ENCODE measurements at regions not wholly inside any gene's neighbourhood (a gene's known extent, or its start where the extent isn't known, plus 50 kb on each side); places are given as distances from the start of the nearest gene placed in this dataset.
"Not testable (repeated sequence)": the region's sequence is repeated elsewhere in the genome, so short reads cannot be mapped to it uniquely, and the experiment has no call there.

- intact Hi-C loops (cut with DNase I) = no loop called here
- Histone ChIP-seq H3K9me3 (no peaks in the 10 kb centered on the region), H3K36me3 (no peaks in the 10 kb centered on the region), H3K4me1 (replicated peaks) (no peaks in the 10 kb centered on the region), H3K27me3 (replicated peaks; ENCODE audit: insufficient read depth) (no peaks in the 10 kb centered on the region), H3K4me3 (no peak overlapping the region), H3K27ac (no peak overlapping the region)
- DNase-seq (ENCODE audit: low spot score) = no peak
- WGBS = 84% methylated on average over 3 of the region's 3 CpGs
- no peak for TF ChIP-seq CTCF (IDR thresholded peaks at IDR 0.05)
- no peak for TF ChIP-seq POLR2A (IDR thresholded peaks at IDR 0.05)
- TF ChIP-seq POLR2AphosphoS5 (IDR thresholded peaks at IDR 0.05) = no peak
These were observed 77.4 kb upstream of the TERB2 start for GRCh38 chr15:44879066-44879465.

GRCh38 chr15:44882499-44882968 is 74.0 kb upstream of the TERB2 start:
- no peak for DNase-seq (ENCODE audit: low spot score)
- Histone ChIP-seq H3K9me3 (no peaks in the 10 kb centered on the region), H3K36me3 (no peaks in the 10 kb centered on the region), H3K27me3 (replicated peaks; ENCODE audit: insufficient read depth) (no peaks in the 10 kb centered on the region), H3K4me3 (no peak overlapping the region), H3K4me1 (replicated peaks) (no peaks in the 10 kb centered on the region), H3K27ac (no peak overlapping the region)
- 45% methylated on average over 5 of the region's 5 CpGs for WGBS
- TF ChIP-seq CTCF (IDR thresholded peaks at IDR 0.05) (no peak), POLR2A (IDR thresholded peaks at IDR 0.05) (no peak), POLR2AphosphoS5 (IDR thresholded peaks at IDR 0.05) (no peak)
- intact Hi-C loops (cut with DNase I) = no loop called here

GRCh38 chr15:44883199-44883877 is 73.1 kb upstream of the TERB2 start:
- 96% methylated on average over 5 of the region's 5 CpGs for WGBS

GRCh38 chr15:44898890-44899651 is 57.4 kb upstream of the TERB2 start:
- H3K27me3 ChIP-seq (replicated peaks; ENCODE audit: insufficient read depth); DNase-seq (ENCODE audit: low spot score); H3K9me3 ChIP-seq; H3K36me3 ChIP-seq; H3K4me1 ChIP-seq (replicated peaks); intact Hi-C loops (cut with DNase I); H3K4me3 ChIP-seq: not testable (repeated sequence)
- TF ChIP-seq POLR2AphosphoS5 (IDR thresholded peaks at IDR 0.05) = peak; percentile 45
- peak overlapping the region; percentile 32 to 86 for H3K27ac ChIP-seq
- 76% methylated on average over 3 of the region's 4 CpGs for WGBS

More at GRCh38 chr15:44883199-44883877, 73.1 kb upstream of the TERB2 start:
- H3K4me3 ChIP-seq = no peak overlapping the region
- H3K27ac ChIP-seq = no peak overlapping the region
- intact Hi-C loops (cut with DNase I) = no loop called here
- no peaks in the 10 kb centered on the region for H3K9me3 ChIP-seq
- no peaks in the 10 kb centered on the region for H3K36me3 ChIP-seq
- no peak for DNase-seq (ENCODE audit: low spot score)
- no peak for TF ChIP-seq CTCF (IDR thresholded peaks at IDR 0.05)
- no peak for TF ChIP-seq POLR2A (IDR thresholded peaks at IDR 0.05)
- no peak for TF ChIP-seq POLR2AphosphoS5 (IDR thresholded peaks at IDR 0.05)
- H3K4me1 ChIP-seq (replicated peaks) = no peaks in the 10 kb centered on the region
- H3K27me3 ChIP-seq (replicated peaks; ENCODE audit: insufficient read depth) = no peaks in the 10 kb centered on the region

- DNase-seq (ENCODE audit: low spot score); H3K36me3 ChIP-seq; H3K9me3 ChIP-seq; H3K4me3 ChIP-seq; intact Hi-C loops (cut with DNase I); H3K4me1 ChIP-seq (replicated peaks); H3K27me3 ChIP-seq (replicated peaks; ENCODE audit: insufficient read depth): not testable (repeated sequence)
- 83% methylated on average over 2 of the region's 2 CpGs for WGBS
- H3K27ac ChIP-seq = peak overlapping the region in 1 of 2 donors; percentile 76
These were observed 56.7 kb upstream of the TERB2 start for GRCh38 chr15:44899775-44900174.

GRCh38 chr15:44900796-44901195 is 55.7 kb upstream of the TERB2 start:
- H3K4me1 ChIP-seq (replicated peaks); H3K9me3 ChIP-seq; H3K27me3 ChIP-seq (replicated peaks; ENCODE audit: insufficient read depth); DNase-seq (ENCODE audit: low spot score); intact Hi-C loops (cut with DNase I); H3K4me3 ChIP-seq; H3K36me3 ChIP-seq: not testable (repeated sequence)
- H3K27ac ChIP-seq = peak overlapping the region in 1 of 2 donors; percentile 76
- WGBS = 70% methylated on average over 2 of the region's 2 CpGs

GRCh38 chr15:44903281-44903680 is 53.2 kb upstream of the TERB2 start:
- H3K4me3 ChIP-seq; DNase-seq (ENCODE audit: low spot score); H3K27me3 ChIP-seq (replicated peaks; ENCODE audit: insufficient read depth); H3K4me1 ChIP-seq (replicated peaks); intact Hi-C loops (cut with DNase I); H3K27ac ChIP-seq; H3K36me3 ChIP-seq; H3K9me3 ChIP-seq: not testable (repeated sequence)
- WGBS = 87% methylated on average over 1 of the region's 1 CpG

- 55% methylated on average over 6 of the region's 6 CpGs for WGBS
- H3K36me3 ChIP-seq; H3K27me3 ChIP-seq (replicated peaks; ENCODE audit: insufficient read depth); H3K4me1 ChIP-seq (replicated peaks); H3K9me3 ChIP-seq; intact Hi-C loops (cut with DNase I); H3K27ac ChIP-seq; H3K4me3 ChIP-seq; DNase-seq (ENCODE audit: low spot score): not testable (repeated sequence)
These were observed 51.7 kb upstream of the TERB2 start for GRCh38 chr15:44904651-44905340.

Data from prostate gland (tissue), 2 donors.